Lower leg skin (tissue), 4 donors: ENCODE measurements at regions not wholly inside any gene's neighbourhood (a gene's known extent, or its start where the extent isn't known, plus 50 kb on each side); places are given as distances from the start of the nearest gene placed in this dataset.

Experiments used
- DNase-seq, 2 donors: peaks; one replicate each; pipeline ENCODE4 v3.0.0-alpha.2; 2019; ENCODE audit warnings: low spot score in 2 of 2
- H3K4me3 ChIP-seq: fragments of 200-600 bp; sonication (generic); 2 replicates; pipeline ENCODE4 v1.5.1; 2017; ENCODE audit warnings: mild to moderate bottlenecking, low read depth; ENCODE audit not compliant: poor library complexity, severe bottlenecking
- POLR2A ChIP-seq, 2 donors: fragments of 450-650 bp; IDR thresholded peaks; one replicate each; pipeline ENCODE4 v1.6.1; 2016 to 2017; ENCODE audit warnings: antibody characterized with exemption in 2 of 2, mild to moderate bottlenecking in 1 of 2, moderate library complexity in 1 of 2
- WGBS, 2 donors: methylation state at CpG; one replicate each; pipeline ENCODE4 v1.1.5; 2018; 5-methylcytosine and 5-hydroxymethylcytosine counted together
- intact Hi-C: fragments of 100-400 bp; cut with DNase I; formaldehyde crosslinking; loops from one replicate; pipeline ENCODE4 v1.15.0; 2023; ENCODE audit warnings: low total_unique reads
- TF ChIP-seq, protein P1 (sequence below), 3 donors: fragments of 450-650 bp; IDR thresholded peaks; one replicate each; pipeline ENCODE4 v1.5.1; 2016; ENCODE audit warnings: antibody characterized with exemption in 3 of 3, mild to moderate bottlenecking in 3 of 3, moderate library complexity in 2 of 3

DNA sequence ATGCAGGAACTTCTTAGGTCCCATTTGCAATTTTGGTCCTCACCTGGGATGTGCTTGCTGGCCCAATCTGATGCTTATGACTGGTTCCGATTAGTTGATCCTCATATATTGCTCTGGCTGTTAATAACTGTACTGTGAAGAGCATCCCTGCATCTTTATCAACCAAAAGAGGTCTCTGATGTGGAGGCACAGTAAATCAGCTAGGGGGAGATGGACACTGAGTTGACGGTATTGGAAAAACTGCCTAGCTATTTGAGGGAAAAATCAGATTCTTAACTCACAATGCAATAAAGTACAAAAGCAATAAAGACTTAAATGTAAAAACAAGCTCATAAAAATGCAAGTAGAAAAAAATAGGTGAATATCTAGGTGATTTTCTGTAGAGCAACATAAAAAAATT lies 188.0 kb upstream of the TCF4 start:
- intact Hi-C loops: no loop called here
- DNase-seq: no peak
- TF ChIP-seq POLR2A (IDR thresholded peaks at IDR 0.05): no peak
- TF ChIP-seq, protein P1, sequence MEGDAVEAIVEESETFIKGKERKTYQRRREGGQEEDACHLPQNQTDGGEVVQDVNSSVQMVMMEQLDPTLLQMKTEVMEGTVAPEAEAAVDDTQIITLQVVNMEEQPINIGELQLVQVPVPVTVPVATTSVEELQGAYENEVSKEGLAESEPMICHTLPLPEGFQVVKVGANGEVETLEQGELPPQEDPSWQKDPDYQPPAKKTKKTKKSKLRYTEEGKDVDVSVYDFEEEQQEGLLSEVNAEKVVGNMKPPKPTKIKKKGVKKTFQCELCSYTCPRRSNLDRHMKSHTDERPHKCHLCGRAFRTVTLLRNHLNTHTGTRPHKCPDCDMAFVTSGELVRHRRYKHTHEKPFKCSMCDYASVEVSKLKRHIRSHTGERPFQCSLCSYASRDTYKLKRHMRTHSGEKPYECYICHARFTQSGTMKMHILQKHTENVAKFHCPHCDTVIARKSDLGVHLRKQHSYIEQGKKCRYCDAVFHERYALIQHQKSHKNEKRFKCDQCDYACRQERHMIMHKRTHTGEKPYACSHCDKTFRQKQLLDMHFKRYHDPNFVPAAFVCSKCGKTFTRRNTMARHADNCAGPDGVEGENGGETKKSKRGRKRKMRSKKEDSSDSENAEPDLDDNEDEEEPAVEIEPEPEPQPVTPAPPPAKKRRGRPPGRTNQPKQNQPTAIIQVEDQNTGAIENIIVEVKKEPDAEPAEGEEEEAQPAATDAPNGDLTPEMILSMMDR (IDR thresholded peaks at IDR 0.05): no peak
- 46 to 50% methylated on average over 2 of the region's 2 CpGs for WGBS, 2 donors
- H3K4me3 ChIP-seq: no peak overlapping the region

DNA sequence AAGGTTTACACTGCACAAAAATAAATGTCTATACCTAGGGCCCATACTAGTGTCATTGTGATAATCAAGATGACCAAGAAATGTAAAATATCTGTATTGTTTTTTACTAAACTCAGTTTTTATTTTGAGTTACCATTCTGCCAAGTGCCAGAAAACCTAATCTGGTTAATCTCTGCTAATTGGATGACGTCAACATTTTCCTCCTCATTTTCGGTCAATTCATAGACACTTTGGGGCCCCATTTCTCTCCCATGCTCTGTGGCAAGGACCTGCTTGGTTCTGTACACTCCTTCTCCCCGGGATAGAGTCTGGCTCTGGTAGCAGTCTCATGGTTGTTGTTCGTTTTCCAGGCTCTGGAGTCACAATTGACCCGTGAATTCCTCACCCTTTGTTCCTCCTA lies 186.5 kb upstream of the TCF4 start:
- no peak overlapping the region for H3K4me3 ChIP-seq
- no peak for DNase-seq
- WGBS, 2 donors: 92 to 94% methylated on average over 5 of the region's 5 CpGs
- TF ChIP-seq POLR2A (IDR thresholded peaks at IDR 0.05): no peak
- TF ChIP-seq, protein P1 (IDR thresholded peaks at IDR 0.05): no peak
- intact Hi-C loops: no loop called here

DNA sequence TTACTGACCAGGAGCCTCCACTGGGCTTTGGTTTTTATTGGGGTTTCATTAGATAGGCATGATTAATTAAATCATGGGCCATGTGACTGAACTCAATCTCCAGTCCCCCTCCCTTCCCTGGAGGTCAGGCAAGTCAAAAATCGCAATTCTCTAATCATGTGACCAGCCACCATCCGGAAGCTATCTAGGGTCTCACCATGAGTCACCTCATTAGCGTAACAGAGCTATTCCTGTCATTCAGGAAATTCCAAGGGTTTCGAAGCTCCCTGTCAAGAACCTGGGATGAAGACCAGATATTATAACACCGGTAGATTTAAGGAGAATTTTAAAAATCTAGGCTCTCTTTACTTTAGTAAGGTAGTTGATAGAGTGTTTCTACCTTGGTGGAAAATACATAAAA lies 180.3 kb upstream of the TCF4 start:
- 60 to 74% methylated on average over 5 of the region's 5 CpGs for WGBS, 2 donors
- TF ChIP-seq, protein P1 (IDR thresholded peaks at IDR 0.05): no peak
- TF ChIP-seq POLR2A (IDR thresholded peaks at IDR 0.05): no peak
- H3K4me3 ChIP-seq: no peak overlapping the region
- no peak for DNase-seq
- intact Hi-C loops: no loop called here

GRCh38 chr18:55764386-55764785 lies 176.4 kb upstream of the TCF4 start:
- H3K4me3 ChIP-seq: no peak overlapping the region
- intact Hi-C loops: no loop called here
- TF ChIP-seq POLR2A (IDR thresholded peaks at IDR 0.05): no peak
- 88% methylated on average over 5 of the region's 5 CpGs for WGBS, 2 donors
- no peak for DNase-seq

DNA sequence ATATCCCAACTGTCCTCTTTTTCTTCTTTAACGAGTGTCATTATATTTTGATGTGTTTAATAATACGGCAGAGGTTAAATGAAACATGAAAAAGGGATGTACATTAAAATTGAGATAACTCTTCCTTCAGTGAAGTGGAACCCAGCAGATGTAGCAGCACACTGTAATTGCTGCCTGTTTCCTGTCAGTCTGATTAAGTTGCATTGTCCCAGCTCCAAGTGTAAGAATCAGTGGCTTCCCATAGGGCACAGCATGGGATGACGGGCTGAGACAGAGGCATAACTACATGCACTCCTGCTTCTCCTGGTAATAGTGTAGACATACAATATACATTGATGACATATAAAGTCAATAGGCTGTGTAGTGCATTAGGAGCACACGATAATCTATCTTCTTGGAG lies 175.8 kb upstream of the TCF4 start:
- DNase-seq: no peak
- no peak for TF ChIP-seq POLR2A (IDR thresholded peaks at IDR 0.05)
- TF ChIP-seq, protein P1 (IDR thresholded peaks at IDR 0.05): no peak
- 82 to 87% methylated on average over 4 of the region's 4 CpGs for WGBS, 2 donors
- intact Hi-C loops: no loop called here
- no peak overlapping the region for H3K4me3 ChIP-seq

DNA sequence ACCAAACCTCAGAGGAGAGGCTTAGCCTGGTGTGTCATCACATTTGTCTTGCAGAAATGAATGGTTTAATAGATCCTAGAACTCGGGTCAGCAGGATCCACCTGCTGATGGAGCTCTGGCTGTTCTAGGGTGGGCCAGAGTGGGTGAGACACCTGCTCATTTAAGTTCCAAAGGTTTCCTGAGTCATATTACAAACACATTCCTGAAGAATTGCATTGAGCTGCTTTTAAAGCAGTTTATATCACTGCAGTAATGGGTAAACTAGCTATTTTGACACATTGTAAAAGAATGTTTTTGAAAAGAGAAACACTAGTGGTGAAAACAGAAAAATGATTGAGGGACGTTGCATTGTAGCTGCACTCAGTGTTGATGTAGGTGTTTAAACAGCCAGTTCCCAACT lies 175.3 kb upstream of the TCF4 start:
- H3K4me3 ChIP-seq: no peak overlapping the region
- no peak for DNase-seq
- intact Hi-C loops: no loop called here
- 64 to 75% methylated on average over 2 of the region's 2 CpGs for WGBS, 2 donors
- TF ChIP-seq, protein P1 (IDR thresholded peaks at IDR 0.05): no peak
- no peak for TF ChIP-seq POLR2A (IDR thresholded peaks at IDR 0.05)
